Activated naive CD4-positive, alpha-beta T cell treated with Interleukin-2 at 50 U/mL for 16 hours (primary cell): ENCODE measurements at regions not wholly inside any gene's neighbourhood (a gene's known extent, or its start where the extent isn't known, plus 50 kb on each side); places are given as distances from the start of the nearest gene placed in this dataset.

Experiments used
- DNase-seq: peaks from one replicate; pipeline ENCODE4 v3.0.0-alpha.2; 2020

DNA sequence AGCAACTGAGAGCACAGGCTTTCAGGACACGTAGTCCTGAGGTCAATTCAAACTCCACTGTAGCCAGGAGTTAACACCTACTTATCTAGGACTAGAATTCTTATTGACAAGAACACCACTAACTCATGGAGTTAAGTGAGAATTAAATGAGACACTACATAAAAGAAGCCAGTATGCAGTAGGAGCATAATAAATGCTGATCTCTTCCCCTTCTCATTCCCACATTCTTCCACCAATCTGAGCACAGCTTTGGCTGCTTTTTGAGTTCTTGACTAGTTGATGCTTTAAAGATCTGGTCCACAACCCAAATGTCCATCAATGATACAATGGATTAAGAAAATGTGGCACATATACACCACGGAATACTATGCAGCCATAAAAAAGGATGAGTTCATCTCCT, 55.2 kb downstream of the TTC32 start:
- DNase-seq = no peak

DNA sequence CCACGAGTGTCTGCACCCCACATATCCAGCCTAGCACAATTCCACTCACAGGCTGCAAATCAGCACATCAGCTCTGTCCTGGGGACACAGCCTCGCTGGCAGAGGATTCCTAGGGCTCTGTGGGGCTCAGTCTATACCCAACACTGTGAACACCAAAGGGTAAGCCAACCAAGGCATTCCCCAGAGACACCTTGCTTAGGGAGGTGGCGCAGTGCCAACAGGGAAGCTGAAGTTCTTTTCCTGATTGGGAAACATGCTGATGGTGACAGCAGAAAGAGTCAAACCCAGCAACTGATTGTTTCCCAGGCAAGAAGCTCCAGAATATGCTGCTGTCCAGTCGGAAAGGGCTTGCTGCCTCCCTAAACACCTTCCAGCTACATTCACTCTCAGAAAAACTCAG, 55.8 kb downstream of the TTC32 start:
- DNase-seq = no peak

DNA sequence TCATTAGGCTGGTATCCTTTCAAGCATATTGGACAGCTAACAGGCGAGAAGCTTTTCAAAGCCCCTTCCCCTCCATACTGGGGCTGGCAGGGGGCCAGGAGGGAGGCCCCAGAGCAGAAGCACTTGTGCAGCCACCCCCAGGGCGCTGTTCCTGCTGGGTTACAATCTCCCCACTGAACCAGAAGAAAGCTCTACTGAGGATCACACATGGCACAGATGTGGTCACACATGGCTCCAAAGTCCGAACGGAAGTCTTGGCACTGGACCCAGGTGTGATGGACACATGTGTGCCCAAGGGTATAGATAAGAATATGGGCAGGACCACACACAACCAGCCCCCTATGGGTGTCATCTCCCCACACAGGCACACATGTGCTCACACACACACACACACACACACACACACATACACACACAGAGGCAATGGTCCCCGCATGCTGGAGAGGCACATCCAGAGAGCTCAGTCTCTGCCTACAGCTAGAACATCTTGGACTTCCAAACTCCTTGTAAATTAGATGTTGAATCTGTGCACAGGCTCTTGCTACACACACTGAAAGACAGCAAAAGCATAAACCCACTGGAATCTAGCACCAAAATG, 56.4 kb downstream of the TTC32 start:
- DNase-seq = no peak

DNA sequence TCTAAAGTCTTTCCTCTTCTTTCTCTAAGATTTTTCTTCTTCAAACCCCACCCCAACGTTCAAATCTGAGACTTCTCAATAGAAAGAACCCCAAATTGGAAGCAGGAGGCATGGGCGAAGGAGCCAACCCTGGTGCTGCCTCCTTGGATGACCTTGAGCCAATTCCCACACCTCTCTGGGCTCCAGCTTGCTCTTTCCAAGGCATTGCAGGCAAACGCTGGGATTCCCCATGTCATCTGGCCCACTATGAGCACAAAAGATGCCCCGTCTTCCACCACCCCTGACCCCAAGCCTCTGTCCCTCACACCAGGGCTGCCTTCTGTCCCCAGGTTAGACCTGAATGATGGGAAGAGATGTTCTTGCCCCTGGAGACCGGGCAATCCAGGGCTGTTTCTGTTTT, 57.0 kb downstream of the TTC32 start:
- no peak for DNase-seq

DNA sequence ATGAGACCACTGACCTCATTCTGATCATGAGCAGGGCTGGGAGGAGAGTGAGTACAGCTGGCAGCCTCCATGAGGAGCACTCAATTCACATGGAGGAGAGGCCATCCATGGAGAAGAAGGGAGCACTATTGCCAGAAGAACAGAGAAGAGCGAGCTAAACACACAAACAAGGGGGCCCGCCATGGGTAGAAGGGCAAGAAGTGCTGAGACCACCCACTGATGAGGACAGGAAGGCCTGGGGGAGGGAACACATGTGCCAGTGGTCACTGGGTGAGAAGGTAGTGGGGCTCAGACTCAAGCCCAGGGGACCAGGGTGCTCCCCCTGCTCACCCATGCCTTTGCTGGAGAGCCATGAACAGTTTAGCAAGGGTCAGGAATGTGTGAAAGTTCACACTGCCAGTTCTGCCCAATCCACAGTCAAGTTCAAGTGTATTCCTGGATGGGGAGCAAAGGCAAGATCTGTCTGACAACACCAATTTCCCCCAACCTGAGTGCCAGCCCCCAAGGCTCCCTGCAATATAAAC, 57.7 kb downstream of the TTC32 start:
- no peak for DNase-seq

DNA sequence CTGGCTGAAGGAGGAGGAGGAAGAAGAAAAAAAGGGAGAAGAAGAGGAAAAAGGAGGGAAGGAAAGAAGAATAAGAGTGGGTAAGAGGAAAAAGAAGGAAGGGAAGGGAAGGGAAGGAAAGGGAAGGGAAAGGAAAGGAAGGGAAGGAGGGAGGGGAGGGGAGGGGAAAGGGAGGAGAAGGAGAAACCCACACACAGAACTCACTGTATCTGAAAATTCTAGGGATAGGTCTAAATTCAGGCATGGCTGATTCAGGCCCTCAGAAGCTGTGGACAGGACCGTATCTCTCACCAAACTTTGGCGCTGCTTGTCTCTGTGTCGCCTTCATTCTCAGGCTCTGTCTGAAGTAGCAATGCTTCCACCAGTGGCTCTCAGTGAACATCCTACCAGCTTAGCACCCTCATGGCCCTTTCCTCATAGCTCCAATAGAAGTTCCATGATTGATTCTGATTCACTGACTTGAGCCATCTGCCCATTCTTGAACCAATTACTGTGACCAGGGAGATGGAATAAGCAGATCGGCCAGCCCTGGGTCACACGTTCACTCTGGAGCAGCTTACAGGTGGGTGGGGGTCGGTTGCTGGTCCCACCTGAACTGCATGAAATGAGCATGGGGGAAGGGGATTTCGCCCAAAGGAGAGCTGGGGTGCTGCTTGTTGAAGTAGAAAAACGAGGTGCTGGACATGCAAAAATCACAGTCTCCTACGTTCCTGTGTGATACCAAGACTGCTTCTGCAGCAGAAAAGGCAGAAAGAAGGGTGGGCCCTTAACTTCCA, 59.7 kb downstream of the TTC32 start:
- DNase-seq = no peak

DNA sequence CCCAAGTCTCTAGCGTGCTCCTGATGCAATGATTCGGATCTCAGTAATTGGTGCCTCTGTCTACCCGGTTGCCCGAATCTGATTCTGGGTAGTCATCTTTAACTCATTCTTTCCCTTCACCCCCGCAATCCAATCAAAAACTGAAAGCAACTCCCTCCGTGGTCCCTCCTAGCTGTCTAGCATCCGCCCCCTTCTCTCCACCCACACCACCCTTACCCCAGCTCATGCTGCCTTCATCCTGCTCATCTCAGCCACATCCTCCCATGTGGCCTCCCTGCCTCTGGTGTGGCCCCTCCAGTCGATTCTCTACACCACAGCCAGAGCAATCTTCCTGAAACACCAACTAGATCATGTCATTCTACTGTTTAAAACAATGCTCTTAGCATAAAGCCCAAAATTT, 62.3 kb downstream of the TTC32 start:
- no peak for DNase-seq

DNA sequence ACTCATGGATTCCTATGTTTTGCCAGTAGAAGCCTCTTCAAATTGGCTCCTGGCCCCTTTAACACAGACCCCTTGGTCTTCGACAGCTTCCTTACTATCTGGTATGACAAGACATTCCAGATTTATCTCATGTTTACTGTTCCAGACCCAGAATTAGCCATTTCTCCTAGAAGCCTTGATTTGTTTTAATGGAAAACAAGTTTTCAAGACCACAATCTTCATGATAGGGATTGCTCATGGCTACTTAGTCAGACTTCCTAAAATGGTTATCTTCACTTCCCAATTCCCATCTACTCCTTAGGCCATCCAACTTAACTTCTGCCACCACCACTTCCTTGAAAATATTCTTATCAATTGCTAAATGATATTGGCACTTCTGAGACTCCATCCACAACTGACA, 63.2 kb downstream of the TTC32 start:
- DNase-seq = no peak

DNA sequence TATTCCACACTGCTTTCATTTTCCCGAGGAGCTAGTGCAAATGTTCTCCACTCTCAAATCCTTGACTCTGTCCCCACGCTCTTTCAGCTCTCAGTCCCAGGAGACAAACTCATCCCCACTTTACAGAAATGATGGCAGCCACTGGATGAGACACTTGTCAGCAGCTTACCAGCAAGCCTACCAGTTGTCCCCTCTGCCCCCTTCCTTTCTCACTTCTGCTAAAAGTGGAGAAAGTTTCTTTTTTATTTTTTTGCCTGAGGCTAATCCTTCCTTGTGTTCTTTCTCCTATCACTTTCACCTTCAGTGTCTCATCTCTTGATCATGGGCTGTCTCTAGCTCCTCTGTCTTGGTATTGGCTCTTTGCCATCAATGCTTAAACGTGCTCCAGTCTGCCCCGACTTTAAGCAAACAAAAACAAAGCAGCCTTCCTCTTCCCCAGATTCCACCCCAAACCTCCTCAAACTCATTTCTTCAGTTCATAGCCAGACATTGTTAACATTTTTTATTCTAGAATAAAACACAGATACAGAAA, 64.5 kb downstream of the TTC32 start:
- DNase-seq = no peak

DNA sequence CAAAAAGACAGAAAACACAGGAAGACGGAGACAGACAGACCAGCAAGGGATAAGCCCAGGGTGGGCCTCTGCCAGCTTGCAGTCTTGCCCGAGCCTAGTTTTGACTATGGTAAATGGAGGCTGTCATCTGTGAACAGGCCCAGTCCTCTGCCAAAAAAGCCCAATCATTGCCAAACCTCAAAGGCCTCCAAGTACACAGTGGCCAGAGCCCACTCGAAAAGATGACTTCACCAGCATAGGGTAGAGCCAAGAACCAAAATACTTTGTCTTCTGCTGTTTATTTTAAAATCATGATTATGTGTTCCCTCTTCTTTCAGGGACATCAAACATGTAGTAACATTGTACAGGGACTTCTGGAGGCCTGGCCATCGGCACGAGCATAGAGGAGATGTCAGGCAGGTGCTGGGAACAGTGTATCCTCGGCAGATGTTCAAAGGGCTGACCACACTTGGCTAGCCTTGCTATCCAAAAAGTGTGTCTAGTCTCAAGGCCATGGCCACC, 66.0 kb downstream of the TTC32 start:
- no peak for DNase-seq

DNA sequence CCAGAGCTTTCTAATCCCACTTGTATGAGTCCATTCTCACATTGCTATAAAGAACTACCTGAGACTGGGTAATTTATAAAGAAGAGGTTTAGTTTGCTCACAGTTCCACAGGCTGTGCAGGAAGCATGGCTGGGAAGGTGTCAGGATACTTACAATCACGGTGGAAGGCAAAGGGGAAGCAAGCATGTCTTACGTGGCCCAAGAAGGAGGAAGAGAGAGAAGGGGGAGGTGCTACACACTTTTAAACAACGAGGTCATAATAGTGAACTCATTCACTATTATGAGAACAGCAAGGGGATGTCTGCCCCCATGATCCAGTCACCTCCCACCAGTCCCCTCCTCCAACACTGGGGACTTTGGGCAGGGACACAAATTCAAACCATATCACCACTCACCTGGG, 67.8 kb downstream of the TTC32 start:
- no peak for DNase-seq

DNA sequence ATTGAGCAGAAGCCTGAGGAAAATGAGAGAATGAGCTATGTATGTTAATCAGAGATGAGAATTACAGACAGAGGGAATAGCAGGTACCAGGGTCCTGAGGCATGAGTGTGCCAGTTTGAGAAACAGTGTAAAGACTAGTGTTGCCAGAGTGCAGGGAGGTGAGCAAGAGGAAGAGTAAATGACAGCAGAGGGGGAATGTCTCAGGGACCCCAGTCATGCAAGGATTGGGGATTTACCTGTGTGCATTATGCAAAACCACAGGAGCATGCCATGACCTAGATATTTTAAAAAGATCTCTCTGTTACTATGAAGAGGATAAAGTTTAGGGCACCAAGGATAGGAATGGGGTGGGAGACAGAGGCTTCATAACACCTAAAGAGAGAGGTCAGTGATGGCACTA, 72.1 kb downstream of the TTC32 start:
- DNase-seq = no peak

DNA sequence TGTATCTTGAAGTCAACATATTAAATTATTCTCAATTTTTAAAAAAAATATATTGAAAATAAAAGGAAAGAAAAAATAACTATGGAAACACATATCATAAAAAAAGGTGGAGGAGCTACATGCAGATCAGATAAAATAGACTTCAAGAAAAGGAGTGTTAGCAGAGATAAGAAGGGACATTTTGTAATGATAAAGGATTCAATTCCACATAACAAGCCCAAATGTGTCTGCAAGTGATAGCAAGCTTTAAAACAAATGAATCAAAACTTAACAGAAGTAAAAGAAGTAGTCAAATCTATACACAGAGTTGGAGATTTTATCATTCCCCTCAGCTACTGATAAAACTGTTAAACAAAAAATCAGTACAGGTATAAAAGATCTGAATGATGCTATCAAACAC, 74.9 kb downstream of the TTC32 start:
- no peak for DNase-seq

DNA sequence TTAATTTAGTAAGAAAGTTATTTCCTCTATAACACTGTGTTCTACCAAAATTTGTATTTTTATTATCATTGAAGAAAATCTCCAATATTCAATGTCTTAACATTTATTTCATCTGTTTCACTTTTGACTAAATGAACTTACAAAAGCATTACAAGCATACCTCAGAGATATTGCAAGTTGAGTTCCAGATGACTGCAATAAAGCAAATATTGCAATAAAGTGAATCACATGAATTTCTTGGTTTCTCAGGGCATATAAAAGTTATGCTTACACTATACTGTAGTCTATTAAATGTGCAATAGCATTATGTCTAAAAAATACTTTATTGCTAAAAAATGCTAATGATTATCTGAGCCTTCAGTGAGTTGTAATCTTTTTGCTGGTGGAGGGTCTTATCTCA, 78.3 kb downstream of the TTC32 start:
- DNase-seq = no peak

DNA sequence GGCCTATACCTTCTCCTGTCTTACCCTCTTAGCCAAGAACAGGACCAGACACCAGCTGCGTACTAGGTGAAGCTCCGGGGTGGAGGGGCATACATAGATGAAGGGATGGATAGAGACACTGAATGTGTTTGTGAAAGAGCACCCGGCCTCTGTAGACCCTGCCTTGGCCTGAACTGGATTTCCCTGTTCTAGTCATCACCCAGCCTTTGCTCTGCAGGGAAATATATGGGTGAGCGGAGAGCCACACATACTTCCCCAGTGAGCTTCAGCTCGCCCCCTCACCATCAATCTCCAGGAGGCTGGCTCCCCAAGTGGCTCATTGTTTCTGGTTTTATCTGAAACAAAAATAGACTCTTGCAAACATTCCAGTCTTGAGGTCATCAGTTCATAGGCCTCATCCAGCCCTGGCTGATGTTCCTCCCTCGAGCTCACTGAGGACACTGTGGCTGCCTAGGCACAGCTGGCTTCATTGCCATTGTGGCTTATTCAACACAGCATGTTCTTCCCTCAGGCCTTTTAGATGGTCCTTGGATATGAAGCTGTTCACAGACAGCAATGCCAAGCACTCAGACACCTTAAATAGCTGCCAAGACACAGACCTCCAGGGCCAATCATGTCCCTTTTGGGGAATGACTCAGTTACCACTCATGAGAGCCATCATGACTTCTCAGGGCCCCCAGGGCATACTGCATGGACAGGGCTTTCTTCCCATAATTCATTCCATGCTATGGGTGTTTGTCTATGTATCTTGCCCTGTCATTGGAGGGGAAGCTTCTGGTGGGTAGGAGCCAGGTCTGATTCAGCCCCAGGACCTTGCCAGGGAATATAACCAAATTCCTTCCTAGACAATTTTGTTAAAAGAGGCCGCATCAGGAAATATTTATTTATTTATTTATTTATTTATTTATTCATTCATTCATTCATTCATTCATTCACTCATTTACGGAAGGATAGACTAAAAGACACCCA, 82.4 kb downstream of the TTC32 start:
- no peak for DNase-seq

DNA sequence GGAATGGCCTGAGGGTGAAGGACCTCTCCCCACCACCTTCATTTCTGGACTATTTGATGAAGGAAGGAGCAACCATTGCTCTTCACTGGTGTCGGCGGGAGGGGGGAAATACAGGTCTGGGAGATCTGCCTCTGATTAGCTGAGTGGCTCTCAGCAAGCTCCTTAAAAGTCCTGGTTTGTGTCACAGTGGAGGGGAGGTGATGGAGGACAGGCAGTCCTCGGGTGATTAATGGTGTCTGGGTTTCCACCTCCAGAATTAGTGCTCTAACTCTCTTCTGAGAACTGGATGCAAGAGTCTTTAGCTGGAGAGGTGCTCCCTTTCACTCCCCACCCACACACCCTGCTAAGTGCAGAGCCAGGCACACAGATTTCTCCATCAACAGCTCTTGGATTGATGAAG, 83.2 kb downstream of the TTC32 start:
- no peak for DNase-seq

DNA sequence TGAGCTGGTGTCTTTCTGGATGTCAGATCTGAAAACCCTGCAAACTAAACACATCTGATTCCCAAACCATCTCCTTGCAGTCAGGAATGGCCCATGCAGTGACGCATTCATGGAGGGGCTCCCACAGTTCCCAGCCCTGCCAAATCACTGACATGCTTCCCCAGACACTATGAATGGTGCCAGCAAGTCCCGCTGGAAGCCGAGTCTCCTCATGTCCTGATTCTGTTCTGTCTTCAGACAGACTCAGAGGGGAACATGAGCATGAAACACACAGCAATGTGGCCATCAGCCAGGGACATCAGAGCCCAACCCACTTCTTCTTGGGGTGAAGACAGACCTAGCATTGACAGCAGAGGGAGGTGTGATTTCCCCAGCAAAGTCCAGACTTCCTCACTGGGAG, 83.7 kb downstream of the TTC32 start:
- no peak for DNase-seq

DNA sequence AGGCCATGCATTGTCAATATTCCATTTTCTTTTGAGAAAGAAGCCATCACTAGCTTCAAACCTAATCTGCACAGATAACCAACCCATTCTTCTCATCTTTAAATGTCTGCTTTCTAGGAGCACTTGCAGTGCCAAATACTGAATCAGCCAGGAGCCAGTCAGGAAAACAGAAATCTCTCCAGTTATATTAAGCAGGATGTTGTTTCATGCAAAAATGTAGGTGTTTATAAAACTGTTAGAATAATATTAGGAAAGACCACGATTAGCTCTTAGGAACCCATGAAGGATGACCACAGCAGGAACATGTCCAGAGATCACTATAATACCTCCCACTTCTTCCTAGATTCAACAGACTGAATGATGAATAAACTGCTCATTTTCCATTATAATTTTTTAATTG, 86.0 kb downstream of the TTC32 start:
- DNase-seq = no peak

DNA sequence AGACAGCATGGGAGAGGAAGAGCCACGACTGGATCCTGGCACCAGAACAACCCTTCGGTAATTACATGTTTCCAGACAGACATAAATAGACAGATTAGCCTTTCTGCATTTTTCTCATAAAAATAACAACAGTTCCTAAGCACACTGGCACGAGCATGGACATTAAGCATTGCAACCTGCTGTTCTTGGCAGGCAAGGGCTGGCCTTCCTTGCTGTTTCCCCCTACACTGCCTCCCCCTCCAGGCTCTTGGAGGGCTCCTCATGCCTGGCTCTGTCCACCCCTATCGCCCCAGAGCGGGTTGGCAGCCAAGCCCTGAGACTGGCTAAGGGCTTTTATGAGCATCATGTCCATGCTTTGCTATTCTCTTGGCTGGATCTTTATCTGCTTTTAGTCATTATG, 89.6 kb downstream of the TTC32 start:
- no peak for DNase-seq

DNA sequence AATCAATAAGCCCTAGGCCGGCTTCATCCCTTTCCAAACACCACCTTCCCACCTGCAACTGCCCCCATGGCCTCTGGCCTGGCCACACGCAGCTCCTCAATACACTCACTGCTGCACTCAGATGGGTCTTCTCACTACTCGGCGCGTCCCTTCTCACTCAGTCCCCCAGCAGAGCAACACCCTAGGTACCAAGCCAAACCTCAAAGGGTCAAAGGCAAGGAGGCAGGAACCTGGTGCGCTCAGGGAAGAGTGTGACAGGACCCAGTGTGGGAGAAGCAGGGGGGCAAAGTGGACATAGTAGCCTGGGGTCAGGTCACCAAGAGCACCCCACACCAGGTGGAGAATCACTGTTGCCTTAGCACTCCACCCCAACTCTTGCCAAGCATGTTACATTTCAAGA, 90.6 kb downstream of the TTC32 start:
- no peak for DNase-seq

DNA sequence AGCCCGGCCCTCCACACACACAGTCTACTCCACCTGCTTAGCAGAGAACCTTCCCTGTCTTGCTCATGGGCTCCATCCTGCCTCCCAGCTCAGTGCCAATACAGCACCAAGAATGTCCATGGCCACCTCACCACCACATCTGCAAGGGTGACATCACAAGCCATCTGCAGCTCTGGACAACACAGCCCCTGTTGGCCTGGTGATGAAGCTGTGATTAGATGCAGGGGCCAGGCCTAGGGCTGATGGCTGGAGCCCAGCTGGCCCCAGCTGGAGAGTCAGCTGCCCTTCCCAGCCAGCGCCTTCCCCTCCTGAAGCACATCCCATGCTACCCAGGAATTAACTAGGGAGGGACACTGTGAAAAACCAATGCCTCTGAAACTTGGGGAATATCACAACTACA, 91.1 kb downstream of the TTC32 start:
- DNase-seq = no peak

DNA sequence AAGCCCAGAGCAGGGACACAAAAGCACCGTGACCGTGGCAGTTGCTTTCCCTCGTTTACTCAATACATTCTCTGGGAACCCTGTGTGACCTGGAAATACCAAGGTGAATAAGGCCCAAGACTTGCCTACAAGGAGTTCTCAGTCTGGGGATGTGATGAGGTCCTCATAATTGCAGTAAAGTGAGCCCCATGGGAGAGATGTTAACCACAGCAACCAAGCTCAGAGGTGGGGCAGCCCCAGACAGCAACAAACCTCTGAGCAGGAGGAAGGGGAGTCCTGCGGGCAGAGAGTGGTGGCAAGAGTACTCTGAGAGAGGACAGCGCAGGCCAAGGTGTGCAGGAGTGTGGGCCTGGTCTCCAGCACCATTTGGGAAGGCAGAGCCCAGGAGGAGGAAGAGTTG, 91.6 kb downstream of the TTC32 start:
- no peak for DNase-seq

DNA sequence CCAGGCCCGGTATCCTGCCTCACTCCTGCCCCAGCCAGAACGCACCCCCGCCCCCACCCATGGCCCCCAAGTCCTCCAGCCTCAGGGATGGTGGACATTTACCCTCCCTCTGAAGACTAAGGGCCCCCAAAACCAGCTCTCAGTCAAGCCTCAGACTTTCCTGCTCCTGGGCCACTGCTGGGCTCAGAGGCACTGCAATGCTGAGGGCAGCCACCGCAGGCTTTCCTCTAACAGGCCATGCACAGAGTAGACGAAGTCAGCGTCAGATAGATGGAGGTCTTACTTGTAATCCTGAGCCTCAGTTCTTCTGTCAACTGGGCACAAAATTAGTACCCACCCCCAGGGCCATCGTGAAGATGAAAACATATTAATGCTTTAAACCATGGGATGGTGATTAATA, 92.6 kb downstream of the TTC32 start:
- no peak for DNase-seq
